ENCODE measurements at regions not wholly inside any gene's neighbourhood (a gene's known extent, or its start where the extent isn't known, plus 50 kb on each side); places are given as distances from the start of the nearest gene placed in this dataset.

DNA sequence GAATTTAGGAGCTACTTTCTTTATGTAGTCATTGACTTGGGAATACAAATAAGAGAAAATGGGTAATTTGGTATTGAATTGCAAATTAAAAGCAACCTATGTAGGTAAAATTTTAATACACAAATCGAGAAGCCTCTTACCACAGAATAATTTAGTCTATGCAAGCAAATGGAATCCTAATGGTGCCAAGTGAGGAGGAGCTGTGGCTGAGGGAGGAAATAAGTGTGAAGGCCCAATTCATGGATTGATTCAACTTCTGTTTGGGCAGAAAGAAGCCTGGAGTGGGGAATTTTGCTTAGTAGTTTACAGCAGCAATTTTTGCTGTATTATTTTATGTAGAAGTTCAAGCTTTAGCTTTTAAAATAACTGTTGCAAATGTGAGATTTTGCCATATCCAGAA lies 291.9 kb downstream of the OXSM start:
- TF ChIP-seq, protein P1, sequence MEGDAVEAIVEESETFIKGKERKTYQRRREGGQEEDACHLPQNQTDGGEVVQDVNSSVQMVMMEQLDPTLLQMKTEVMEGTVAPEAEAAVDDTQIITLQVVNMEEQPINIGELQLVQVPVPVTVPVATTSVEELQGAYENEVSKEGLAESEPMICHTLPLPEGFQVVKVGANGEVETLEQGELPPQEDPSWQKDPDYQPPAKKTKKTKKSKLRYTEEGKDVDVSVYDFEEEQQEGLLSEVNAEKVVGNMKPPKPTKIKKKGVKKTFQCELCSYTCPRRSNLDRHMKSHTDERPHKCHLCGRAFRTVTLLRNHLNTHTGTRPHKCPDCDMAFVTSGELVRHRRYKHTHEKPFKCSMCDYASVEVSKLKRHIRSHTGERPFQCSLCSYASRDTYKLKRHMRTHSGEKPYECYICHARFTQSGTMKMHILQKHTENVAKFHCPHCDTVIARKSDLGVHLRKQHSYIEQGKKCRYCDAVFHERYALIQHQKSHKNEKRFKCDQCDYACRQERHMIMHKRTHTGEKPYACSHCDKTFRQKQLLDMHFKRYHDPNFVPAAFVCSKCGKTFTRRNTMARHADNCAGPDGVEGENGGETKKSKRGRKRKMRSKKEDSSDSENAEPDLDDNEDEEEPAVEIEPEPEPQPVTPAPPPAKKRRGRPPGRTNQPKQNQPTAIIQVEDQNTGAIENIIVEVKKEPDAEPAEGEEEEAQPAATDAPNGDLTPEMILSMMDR (IDR thresholded peaks at IDR 0.05): no peak
- Histone ChIP-seq H3K4me1 (no peaks in the 10 kb centered on the region), H3K4me3 (no peak overlapping the region), H3K27me3 (no peaks in the 10 kb centered on the region), H3K9ac (ENCODE audit: low read depth in 2 of 2, low read length in 2 of 2) (no peak overlapping the region), H3K36me3 (no peaks in the 10 kb centered on the region), H3K9me3 (no peaks in the 10 kb centered on the region), H3K27ac (no peak overlapping the region)
- intact Hi-C loops (cut with DNase I): no loop called here
- DNase-seq: no peak

DNA sequence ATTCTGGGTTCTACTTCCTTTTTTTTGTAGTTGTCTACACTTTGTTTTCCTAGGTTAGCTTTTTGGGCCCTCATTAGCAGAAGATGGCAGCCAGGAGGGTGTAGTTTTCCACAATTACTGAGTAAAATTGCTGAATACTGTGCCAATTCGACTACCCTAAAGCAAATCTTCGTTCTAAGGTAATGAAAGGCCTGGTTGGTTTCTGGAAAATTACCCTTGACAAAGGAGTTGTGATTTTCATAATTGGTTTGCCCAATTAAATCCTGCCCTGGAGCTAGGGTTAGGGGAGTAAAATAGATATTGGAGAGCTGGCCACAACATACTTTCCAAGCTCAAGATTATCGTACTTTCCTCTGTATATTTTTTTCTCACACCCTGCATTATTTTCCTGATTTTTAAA lies 293.0 kb downstream of the OXSM start:
- no peaks in the 10 kb centered on the region for H3K36me3 ChIP-seq
- TF ChIP-seq, protein P1 (IDR thresholded peaks at IDR 0.05): no peak
- no peak overlapping the region for H3K27ac ChIP-seq
- no peak overlapping the region for H3K4me3 ChIP-seq
- intact Hi-C loops (cut with DNase I): no loop called here
- no peak for DNase-seq
- H3K27me3 ChIP-seq: no peaks in the 10 kb centered on the region
- no peak overlapping the region for H3K9ac ChIP-seq (ENCODE audit: low read depth in 2 of 2, low read length in 2 of 2)
- no peaks in the 10 kb centered on the region for H3K9me3 ChIP-seq
- no peaks in the 10 kb centered on the region for H3K4me1 ChIP-seq

- no peaks in the 10 kb centered on the region for H3K36me3 ChIP-seq
- H3K4me1 ChIP-seq: no peaks in the 10 kb centered on the region
- H3K9me3 ChIP-seq: no peaks in the 10 kb centered on the region
- DNase-seq: no peak
- TF ChIP-seq, protein P1 (IDR thresholded peaks at IDR 0.05): no peak
- no peak overlapping the region for H3K4me3 ChIP-seq
- H3K27ac ChIP-seq: no peak overlapping the region
- H3K9ac ChIP-seq (ENCODE audit: low read depth in 2 of 2, low read length in 2 of 2): no peak overlapping the region
- intact Hi-C loops (cut with DNase I): no loop called here
- no peaks in the 10 kb centered on the region for H3K27me3 ChIP-seq
Measured at GRCh38 chr3:26084629-26085028, 294.7 kb downstream of the OXSM start.

GRCh38 chr3:26087751-26088150 lies 297.9 kb downstream of the OXSM start:
- Histone ChIP-seq H3K27ac (no peak overlapping the region), H3K4me3 (no peak overlapping the region), H3K4me1 (no peaks in the 10 kb centered on the region), H3K27me3 (no peaks in the 10 kb centered on the region), H3K36me3 (no peaks in the 10 kb centered on the region), H3K9me3 (no peaks in the 10 kb centered on the region), H3K9ac (ENCODE audit: low read depth in 2 of 2, low read length in 2 of 2) (no peak overlapping the region)
- TF ChIP-seq, protein P1 (IDR thresholded peaks at IDR 0.05): no peak
- DNase-seq: no peak
- intact Hi-C loops (cut with DNase I): no loop called here

GRCh38 chr3:26089249-26089648 lies 299.4 kb downstream of the OXSM start:
- no peaks in the 10 kb centered on the region for H3K27me3 ChIP-seq
- no peak overlapping the region for H3K9ac ChIP-seq (ENCODE audit: low read depth in 2 of 2, low read length in 2 of 2)
- no peak overlapping the region for H3K4me3 ChIP-seq
- H3K4me1 ChIP-seq: no peaks in the 10 kb centered on the region
- no peak for DNase-seq
- H3K9me3 ChIP-seq: no peaks in the 10 kb centered on the region
- no peak overlapping the region for H3K27ac ChIP-seq
- H3K36me3 ChIP-seq: no peaks in the 10 kb centered on the region
- intact Hi-C loops (cut with DNase I): no loop called here
- TF ChIP-seq, protein P1 (IDR thresholded peaks at IDR 0.05): no peak

DNA sequence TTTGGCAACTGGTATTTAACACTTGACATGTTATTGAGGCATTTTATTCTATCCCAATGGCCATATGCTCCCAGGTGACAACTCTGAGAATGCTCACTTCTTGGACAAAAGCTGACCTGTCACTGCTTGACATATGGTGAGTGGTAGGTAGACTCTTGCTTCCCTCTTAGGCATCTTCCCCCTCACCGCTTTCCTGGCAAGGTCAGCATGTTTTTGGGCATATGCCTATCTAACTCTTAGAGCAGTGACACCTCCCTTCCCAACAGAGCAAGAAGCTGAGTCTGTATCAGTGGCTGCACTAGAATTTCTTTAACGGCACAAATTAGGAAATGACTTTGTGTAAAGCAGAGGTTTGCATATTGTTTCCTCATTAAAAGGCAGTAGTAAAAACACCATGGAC lies 300.7 kb downstream of the OXSM start:
- no peak overlapping the region for H3K4me3 ChIP-seq
- no peaks in the 10 kb centered on the region for H3K9me3 ChIP-seq
- TF ChIP-seq, protein P1 (IDR thresholded peaks at IDR 0.05): no peak
- H3K9ac ChIP-seq (ENCODE audit: low read depth in 2 of 2, low read length in 2 of 2): no peak overlapping the region
- intact Hi-C loops (cut with DNase I): no loop called here
- no peaks in the 10 kb centered on the region for H3K27me3 ChIP-seq
- DNase-seq: no peak
- H3K4me1 ChIP-seq: no peaks in the 10 kb centered on the region
- H3K27ac ChIP-seq: no peak overlapping the region
- H3K36me3 ChIP-seq: no peaks in the 10 kb centered on the region
